CD4-positive, alpha-beta T cell treated with Interleukin-12 subunit alpha and Interleukin-12 subunit beta, for 1 hour (primary cell): ENCODE measurements at regions not wholly inside any gene's neighbourhood (a gene's known extent, or its start where the extent isn't known, plus 50 kb on each side); places are given as distances from the start of the nearest gene placed in this dataset.
A peak's percentile ranks its signal among the peaks of the same experiment; 100 is the strongest.
"Not testable (repeated sequence)": the region's sequence is repeated elsewhere in the genome, so short reads cannot be mapped to it uniquely, and the experiment has no call there.

Experiments
- DNase-seq: peaks from one replicate; pipeline ENCODE4 v3.0.0-alpha.2; 2020

GRCh38 chr3:125645616-125646015 is 50.3 kb upstream of the OSBPL11 start:
- no peak for DNase-seq

- no peak for DNase-seq
Observed at GRCh38 chr3:125646581-125646980, 51.3 kb upstream of the OSBPL11 start.

- no peak for DNase-seq
Observed at GRCh38 chr3:125647318-125648014, 52.2 kb upstream of the OSBPL11 start.

- DNase-seq: no peak
Observed at GRCh38 chr3:125651244-125651643, 55.9 kb upstream of the OSBPL11 start.

- DNase-seq: no peak
Observed at GRCh38 chr3:125652349-125652748, 57.1 kb upstream of the OSBPL11 start.

GRCh38 chr3:125654526-125654925 is 59.2 kb upstream of the OSBPL11 start:
- no peak for DNase-seq

- DNase-seq: no peak
Observed at GRCh38 chr3:125662675-125663074, 67.4 kb upstream of the OSBPL11 start.

GRCh38 chr3:125670352-125670751 is 75.1 kb upstream of the OSBPL11 start:
- DNase-seq: no peak

- peak; percentile 24 for DNase-seq
Observed at GRCh38 chr3:125670945-125671344, 75.6 kb upstream of the OSBPL11 start.

GRCh38 chr3:125671461-125672243 is 76.4 kb upstream of the OSBPL11 start:
- no peak for DNase-seq

GRCh38 chr3:125675791-125676190 is 80.5 kb upstream of the OSBPL11 start:
- no peak for DNase-seq

- no peak for DNase-seq
Observed at GRCh38 chr3:125679258-125679657, 84.0 kb upstream of the OSBPL11 start.

GRCh38 chr3:125681146-125681545 is 85.8 kb upstream of the OSBPL11 start:
- DNase-seq: no peak

GRCh38 chr3:125681906-125682305 is 86.6 kb upstream of the OSBPL11 start:
- DNase-seq: not testable (repeated sequence)

- DNase-seq: not testable (repeated sequence)
Observed at GRCh38 chr3:125682610-125683009, 87.3 kb upstream of the OSBPL11 start.

GRCh38 chr3:125683067-125683829 is 88.0 kb upstream of the OSBPL11 start:
- no peak for DNase-seq

GRCh38 chr3:125684199-125684598 is 88.9 kb upstream of the OSBPL11 start:
- DNase-seq: no peak

- not testable (repeated sequence) for DNase-seq
Observed at GRCh38 chr3:125685741-125686140, 90.4 kb upstream of the OSBPL11 start.

GRCh38 chr3:125692361-125692760 is 97.1 kb upstream of the OSBPL11 start:
- no peak for DNase-seq

GRCh38 chr3:125693887-125694286 is 98.6 kb upstream of the OSBPL11 start:
- DNase-seq: no peak

GRCh38 chr3:125694761-125695294 is 99.5 kb upstream of the OSBPL11 start:
- DNase-seq: no peak

GRCh38 chr3:125695688-125696087 is 100.4 kb upstream of the OSBPL11 start:
- no peak for DNase-seq

- DNase-seq: not testable (repeated sequence)
Observed at GRCh38 chr3:125697126-125697525, 101.8 kb upstream of the OSBPL11 start.
